Central memory CD8-positive, alpha-beta T cell (primary cell): ENCODE measurements at regions not wholly inside any gene's neighbourhood (a gene's known extent, or its start where the extent isn't known, plus 50 kb on each side); places are given as distances from the start of the nearest gene placed in this dataset.

Experiments
- ATAC-seq: fragments of 150-1000 bp; cut with Tn5 transposase; replicated peaks from 2 replicates; pipeline ENCODE4 v1.10.0; 2022; ENCODE audit warnings: mild to moderate bottlenecking, moderate FRiP score, moderate number of reproducible peaks; ENCODE audit not compliant: poor library complexity, severe bottlenecking; ENCODE audit errors: extremely low read depth
- DNase-seq, 2 donors: peaks; one replicate each; pipeline ENCODE4 v3.0.0; 2021; ENCODE audit warnings: low spot score in 2 of 2
- H3K27ac Mint-ChIP-seq: one replicate; pipeline ENCODE4 v1.8.0; 2022; ENCODE audit warnings: low read depth, mild to moderate bottlenecking, moderate library complexity, mixed read lengths
- H3K27me3 Mint-ChIP-seq: one replicate; pipeline ENCODE4 v1.8.0; 2022; ENCODE audit warnings: mixed read lengths
- H3K36me3 Mint-ChIP-seq: one replicate; pipeline ENCODE4 v1.8.0; 2022; ENCODE audit warnings: mild to moderate bottlenecking, moderate library complexity, mixed read lengths; ENCODE audit not compliant: insufficient read depth
- H3K4me1 Mint-ChIP-seq: one replicate; pipeline ENCODE4 v1.8.0; 2022; ENCODE audit warnings: mixed read lengths
- H3K4me3 Mint-ChIP-seq: one replicate; pipeline ENCODE4 v1.8.0; 2022; ENCODE audit warnings: mild to moderate bottlenecking, moderate library complexity, mixed read lengths
- H3K9me3 Mint-ChIP-seq: one replicate; pipeline ENCODE4 v1.8.0; 2022; ENCODE audit warnings: mixed read lengths

- no peaks in the 10 kb centered on the region for H3K4me1 Mint-ChIP-seq
- no peaks in the 10 kb centered on the region for H3K27me3 Mint-ChIP-seq
- no peak for ATAC-seq
- H3K27ac Mint-ChIP-seq: no peak overlapping the region
- no peak for DNase-seq
- peaks cover 11% of the 10 kb centered on the region for H3K9me3 Mint-ChIP-seq
- no peaks in the 10 kb centered on the region for H3K36me3 Mint-ChIP-seq
- H3K4me3 Mint-ChIP-seq: no peak overlapping the region
These were observed 127.8 kb upstream of the SYT4 start for GRCh38 chr18:43405097-43405496.

DNA sequence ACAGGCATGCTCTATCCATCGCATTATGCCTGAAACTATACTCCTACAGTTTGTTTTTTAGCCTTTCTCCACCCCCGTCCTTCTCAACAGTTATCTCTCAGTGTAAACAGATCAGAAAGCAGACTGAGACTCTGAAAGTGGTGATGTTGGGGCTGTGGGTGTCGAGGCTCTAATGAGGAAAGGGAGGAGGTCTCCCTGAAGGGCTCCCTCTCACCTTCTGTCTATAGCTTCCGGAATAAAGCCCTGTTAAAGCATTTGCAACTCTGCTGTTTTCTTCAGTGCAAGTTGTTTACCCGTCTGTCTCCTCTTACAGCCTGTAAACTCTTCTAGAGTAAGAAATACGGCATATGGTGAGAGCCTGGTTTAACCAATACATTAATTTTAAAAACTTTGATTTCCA lies 136.7 kb upstream of the SYT4 start:
- no peak overlapping the region for H3K4me3 Mint-ChIP-seq
- no peaks in the 10 kb centered on the region for H3K36me3 Mint-ChIP-seq
- DNase-seq (no peak), ATAC-seq (no peak)
- no peaks in the 10 kb centered on the region for H3K9me3 Mint-ChIP-seq
- no peak overlapping the region for H3K27ac Mint-ChIP-seq
- H3K4me1 Mint-ChIP-seq: no peaks in the 10 kb centered on the region
- H3K27me3 Mint-ChIP-seq: no peaks in the 10 kb centered on the region

GRCh38 chr18:43420091-43420490 lies 142.8 kb upstream of the SYT4 start:
- H3K9me3 Mint-ChIP-seq: peaks cover 5% of the 10 kb centered on the region
- no peak overlapping the region for H3K27ac Mint-ChIP-seq
- H3K27me3 Mint-ChIP-seq: no peaks in the 10 kb centered on the region
- no peak overlapping the region for H3K4me3 Mint-ChIP-seq
- DNase-seq (no peak), ATAC-seq (no peak)
- H3K4me1 Mint-ChIP-seq: no peaks in the 10 kb centered on the region
- no peaks in the 10 kb centered on the region for H3K36me3 Mint-ChIP-seq

DNA sequence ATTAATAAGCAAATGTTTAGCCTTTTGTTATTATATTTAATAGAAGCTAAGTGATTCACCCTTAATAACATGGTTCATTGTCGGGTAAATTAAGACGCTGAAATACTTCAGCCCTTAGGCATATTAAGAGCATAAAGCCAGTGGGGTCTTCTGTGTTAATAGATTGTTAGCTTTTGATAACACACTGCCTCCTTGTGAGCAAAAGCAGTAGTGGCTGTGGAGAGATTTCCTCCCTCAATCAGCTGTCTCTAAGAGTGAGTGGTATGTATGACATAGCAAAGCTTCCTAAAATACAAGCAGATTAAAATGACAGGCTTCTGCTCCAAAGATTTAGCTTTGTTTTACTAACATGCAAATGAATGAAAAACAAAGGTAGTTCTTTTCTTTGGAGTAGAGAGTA lies 143.7 kb upstream of the SYT4 start:
- Mint-ChIP-seq H3K27ac (no peak overlapping the region), H3K36me3 (no peaks in the 10 kb centered on the region), H3K4me1 (no peaks in the 10 kb centered on the region), H3K9me3 (peaks cover 12% of the 10 kb centered on the region), H3K4me3 (no peak overlapping the region), H3K27me3 (no peaks in the 10 kb centered on the region)
- ATAC-seq (no peak), DNase-seq (no peak)

DNA sequence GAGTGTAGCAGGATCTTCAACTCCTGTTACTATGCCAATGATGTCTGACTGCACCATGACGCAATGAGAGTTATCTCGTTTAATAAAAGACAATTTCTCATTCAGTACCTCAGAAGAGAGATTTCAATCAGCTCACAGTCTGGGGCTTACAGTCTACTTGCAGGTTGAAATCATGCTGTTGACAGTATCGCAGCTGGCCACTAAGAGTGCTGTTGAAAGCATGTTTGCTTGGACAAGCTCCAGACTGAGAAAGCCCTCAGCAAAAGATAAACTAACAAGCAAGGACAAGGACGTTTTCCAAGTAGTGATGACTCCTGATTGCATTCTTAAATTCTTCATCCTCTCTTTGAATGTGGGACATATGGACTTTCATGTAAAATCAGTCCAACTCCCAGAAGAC lies 145.2 kb upstream of the SYT4 start:
- no peaks in the 10 kb centered on the region for H3K4me1 Mint-ChIP-seq
- H3K9me3 Mint-ChIP-seq: peaks cover 16% of the 10 kb centered on the region
- H3K27me3 Mint-ChIP-seq: no peaks in the 10 kb centered on the region
- H3K27ac Mint-ChIP-seq: no peak overlapping the region
- ATAC-seq: no peak
- H3K4me3 Mint-ChIP-seq: no peak overlapping the region
- no peak for DNase-seq
- H3K36me3 Mint-ChIP-seq: no peaks in the 10 kb centered on the region

DNA sequence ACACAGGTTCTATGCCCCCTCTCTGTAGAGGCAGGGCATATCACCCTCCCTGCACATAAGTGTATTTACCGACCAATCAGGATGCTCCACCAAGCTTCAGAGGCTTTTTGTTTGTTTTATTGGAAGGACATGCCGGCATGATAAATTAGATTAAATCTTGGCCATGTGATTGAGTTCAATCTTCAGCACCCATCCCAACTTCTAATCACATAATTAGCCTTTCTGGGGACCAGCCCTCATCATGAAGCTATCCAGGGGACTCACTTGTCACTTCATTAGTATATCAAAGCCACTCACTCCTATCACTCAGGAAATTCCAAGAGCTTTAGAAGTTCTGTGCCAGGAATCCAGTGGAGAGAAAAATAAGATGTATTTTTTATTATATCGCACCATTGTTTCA lies 158.6 kb upstream of the SYT4 start:
- no peak for DNase-seq
- Mint-ChIP-seq H3K27ac (no peak overlapping the region), H3K4me3 (no peak overlapping the region), H3K27me3 (no peaks in the 10 kb centered on the region), H3K9me3 (peaks cover 12% of the 10 kb centered on the region), H3K4me1 (no peaks in the 10 kb centered on the region), H3K36me3 (peaks cover 1% of the 10 kb centered on the region)
- no peak for ATAC-seq

DNA sequence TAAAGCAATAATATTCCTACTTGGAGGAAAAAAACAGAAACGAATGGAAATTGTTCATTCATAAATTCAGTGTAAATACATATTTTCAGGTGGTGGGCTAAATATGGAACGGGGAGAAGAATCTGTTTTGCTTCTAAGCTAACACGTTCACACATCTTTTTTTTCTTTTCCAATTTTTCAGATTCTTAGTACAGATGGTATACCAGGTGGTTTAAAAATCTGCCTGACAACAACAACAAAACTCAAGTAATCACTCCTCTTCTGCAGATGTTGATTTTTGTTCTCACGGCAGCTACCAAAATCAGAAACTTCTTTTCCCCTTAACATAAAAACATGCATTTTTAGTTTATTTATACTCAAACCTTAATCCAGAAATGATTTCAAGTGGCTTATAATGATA lies 164.8 kb upstream of the SYT4 start:
- Mint-ChIP-seq H3K4me1 (no peaks in the 10 kb centered on the region), H3K4me3 (no peak overlapping the region), H3K27me3 (no peaks in the 10 kb centered on the region), H3K36me3 (peaks cover 1% of the 10 kb centered on the region), H3K9me3 (peaks cover 16% of the 10 kb centered on the region), H3K27ac (no peak overlapping the region)
- ATAC-seq (no peak), DNase-seq (no peak)

- Mint-ChIP-seq H3K27ac (no peak overlapping the region), H3K27me3 (no peaks in the 10 kb centered on the region), H3K36me3 (peaks cover 1% of the 10 kb centered on the region)
These were observed 165.3 kb upstream of the SYT4 start for GRCh38 chr18:43442571-43442970.

DNA sequence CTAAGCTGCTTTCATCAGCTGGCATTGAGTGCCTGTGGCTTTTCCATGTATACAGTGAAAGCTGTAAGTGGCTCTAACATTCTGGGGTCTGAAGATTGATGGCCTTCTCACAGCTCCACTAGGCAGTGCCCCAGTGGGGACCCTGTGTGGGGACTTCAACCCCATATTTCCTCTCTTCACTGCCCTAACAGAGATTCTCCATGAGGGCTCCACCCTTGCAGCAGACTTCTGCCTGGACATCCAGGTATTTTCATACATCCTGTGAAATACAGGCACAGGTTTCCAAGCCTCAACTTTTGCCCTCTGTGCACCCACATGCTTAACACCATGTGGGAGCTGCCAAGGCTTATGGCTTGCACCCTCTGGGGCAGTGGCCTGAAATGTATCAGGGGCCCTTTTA lies 188.2 kb upstream of the SYT4 start:
- H3K27ac Mint-ChIP-seq: no peak overlapping the region
- no peaks in the 10 kb centered on the region for H3K27me3 Mint-ChIP-seq
- H3K36me3 Mint-ChIP-seq: no peaks in the 10 kb centered on the region
- H3K9me3 Mint-ChIP-seq: peaks cover 20% of the 10 kb centered on the region
- no peak for DNase-seq
- H3K4me3 Mint-ChIP-seq: no peak overlapping the region
- no peaks in the 10 kb centered on the region for H3K4me1 Mint-ChIP-seq
- ATAC-seq: no peak

More at GRCh38 chr18:43442571-43442970, 165.3 kb upstream of the SYT4 start:
- H3K4me3 Mint-ChIP-seq: no peak overlapping the region
- DNase-seq (no peak), ATAC-seq (no peak)
- peaks cover 12% of the 10 kb centered on the region for H3K9me3 Mint-ChIP-seq
- H3K4me1 Mint-ChIP-seq: no peaks in the 10 kb centered on the region

DNA sequence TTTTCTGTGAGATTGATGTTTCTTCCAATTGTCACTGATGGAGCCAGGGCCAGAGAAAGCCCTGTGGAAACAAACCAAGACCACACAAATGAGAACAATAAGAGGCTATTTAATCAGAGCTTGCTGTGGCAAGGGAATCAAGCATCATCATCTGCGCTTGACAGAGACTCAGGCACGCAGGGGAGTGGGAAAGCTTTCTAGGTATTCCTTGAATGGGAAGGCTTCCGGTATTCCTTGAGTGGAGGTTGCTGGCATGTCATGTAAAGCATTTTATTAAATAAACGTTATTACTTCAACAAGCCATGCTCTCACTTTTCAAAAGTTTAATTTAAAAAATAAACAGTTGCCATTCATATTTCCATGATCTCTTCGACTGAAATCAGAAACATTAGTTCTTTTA lies 194.6 kb upstream of the SYT4 start:
- no peak overlapping the region for H3K27ac Mint-ChIP-seq
- peaks cover 15% of the 10 kb centered on the region for H3K9me3 Mint-ChIP-seq
- H3K4me1 Mint-ChIP-seq: no peaks in the 10 kb centered on the region
- H3K27me3 Mint-ChIP-seq: no peaks in the 10 kb centered on the region
- DNase-seq: no peak
- H3K36me3 Mint-ChIP-seq: no peaks in the 10 kb centered on the region
- no peak overlapping the region for H3K4me3 Mint-ChIP-seq
- no peak for ATAC-seq

DNA sequence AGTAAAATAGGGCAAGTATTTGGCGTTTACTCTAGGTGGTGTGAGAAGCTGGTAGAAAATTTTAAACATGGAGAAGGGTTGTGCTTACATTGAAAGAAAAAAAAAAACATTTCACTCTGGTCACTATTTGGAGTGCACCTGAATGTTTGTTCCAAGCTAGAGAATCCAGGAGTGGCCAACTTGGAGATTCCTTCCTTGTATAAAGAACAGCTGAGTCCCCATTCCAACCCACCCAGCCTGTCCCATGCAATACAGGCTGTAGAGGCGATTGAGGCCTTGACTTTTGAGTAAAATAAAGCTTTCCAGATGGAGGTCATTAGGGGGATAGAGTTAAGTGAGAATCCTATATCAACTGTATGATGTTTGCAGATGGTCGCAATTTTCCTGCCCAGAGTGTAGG lies 203.8 kb upstream of the SYT4 start:
- DNase-seq (no peak), ATAC-seq (no peak)

GRCh38 chr18:43482136-43482535 lies 204.8 kb upstream of the SYT4 start:
- ATAC-seq (no peak), DNase-seq (no peak)
- Mint-ChIP-seq H3K9me3 (peaks cover 26% of the 10 kb centered on the region), H3K4me1 (no peaks in the 10 kb centered on the region), H3K27ac (no peak overlapping the region), H3K4me3 (no peak overlapping the region), H3K36me3 (peaks cover 1% of the 10 kb centered on the region), H3K27me3 (no peaks in the 10 kb centered on the region)

More for the DNA sequence above, 203.8 kb upstream of the SYT4 start:
- Mint-ChIP-seq H3K9me3 (peaks cover 21% of the 10 kb centered on the region), H3K4me3 (no peak overlapping the region), H3K4me1 (no peaks in the 10 kb centered on the region), H3K36me3 (peaks cover 1% of the 10 kb centered on the region), H3K27ac (no peak overlapping the region), H3K27me3 (no peaks in the 10 kb centered on the region)

DNA sequence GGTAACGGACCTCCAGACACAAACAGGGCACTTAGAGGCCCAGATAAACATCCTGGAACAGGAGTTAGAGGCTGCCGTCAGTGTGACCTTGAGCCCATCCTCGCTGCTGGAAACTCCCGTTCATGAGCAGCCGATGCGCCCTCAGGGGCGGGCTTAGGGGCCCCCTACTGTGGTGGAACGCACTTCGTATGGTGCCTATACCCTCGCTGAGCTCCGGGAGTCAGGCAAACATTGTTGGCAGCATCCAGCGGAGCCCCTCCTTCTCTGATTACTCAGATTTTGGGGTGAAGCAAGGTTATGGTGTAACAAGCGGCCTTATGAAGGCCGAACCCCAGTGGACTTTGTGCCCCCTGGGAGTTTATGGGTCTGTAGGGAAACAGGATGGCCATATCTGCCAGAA lies 205.3 kb upstream of the SYT4 start:
- peaks cover 1% of the 10 kb centered on the region for H3K36me3 Mint-ChIP-seq
- peaks cover 25% of the 10 kb centered on the region for H3K9me3 Mint-ChIP-seq
- no peak overlapping the region for H3K27ac Mint-ChIP-seq
- H3K4me3 Mint-ChIP-seq: no peak overlapping the region
- no peaks in the 10 kb centered on the region for H3K27me3 Mint-ChIP-seq
- ATAC-seq (no peak), DNase-seq (no peak)
- no peaks in the 10 kb centered on the region for H3K4me1 Mint-ChIP-seq

DNA sequence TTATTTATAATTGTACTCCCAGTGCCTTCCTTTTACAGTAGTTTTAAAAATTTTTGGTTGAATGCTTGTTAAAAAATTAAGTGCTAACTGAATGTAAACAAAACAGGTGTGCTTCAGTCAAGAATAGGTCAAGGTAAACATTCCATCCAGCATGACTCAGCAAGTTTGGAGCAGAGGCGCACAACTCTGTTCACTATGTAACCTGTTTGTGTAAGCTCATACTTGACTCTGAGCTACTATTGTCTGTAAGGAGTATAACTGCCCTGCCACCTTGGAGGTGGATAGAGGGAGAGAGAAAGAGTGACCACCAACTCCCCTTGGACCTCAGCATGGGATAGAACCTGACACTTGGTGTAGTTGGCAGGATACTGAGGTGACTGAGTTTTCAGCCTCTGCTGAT lies 207.4 kb upstream of the SYT4 start:
- peaks cover 1% of the 10 kb centered on the region for H3K36me3 Mint-ChIP-seq
- H3K4me3 Mint-ChIP-seq: no peak overlapping the region
- peaks cover 17% of the 10 kb centered on the region for H3K9me3 Mint-ChIP-seq
- H3K27me3 Mint-ChIP-seq: no peaks in the 10 kb centered on the region
- DNase-seq (no peak), ATAC-seq (no peak)
- no peak overlapping the region for H3K27ac Mint-ChIP-seq
- no peaks in the 10 kb centered on the region for H3K4me1 Mint-ChIP-seq
